NCI-H128 (cell line): ENCODE measurements at regions not wholly inside any gene's neighbourhood (a gene's known extent, or its start where the extent isn't known, plus 50 kb on each side); places are given as distances from the start of the nearest gene placed in this dataset.

Experiments used
- DNase-seq: peaks from one replicate; lab custom pipeline; 2025; ENCODE audit not compliant: unreplicated experiment; lab: John Stamatoyannopoulos, UW

- DNase-seq: no peak
Observed at GRCh38 chr20:52820641-52821292, 151.4 kb upstream of the TSHZ2 start.

GRCh38 chr20:52818491-52818890, 153.7 kb upstream of the TSHZ2 start:
- DNase-seq: no peak

GRCh38 chr20:52817981-52818380, 154.2 kb upstream of the TSHZ2 start:
- DNase-seq: no peak

GRCh38 chr20:52817511-52817910, 154.6 kb upstream of the TSHZ2 start:
- DNase-seq: no peak

GRCh38 chr20:52814371-52814770, 157.8 kb upstream of the TSHZ2 start:
- no peak for DNase-seq

GRCh38 chr20:52812231-52812847, 159.8 kb upstream of the TSHZ2 start:
- no peak for DNase-seq

GRCh38 chr20:52809003-52809402, 163.2 kb upstream of the TSHZ2 start:
- DNase-seq: no peak

- DNase-seq: no peak
Observed at GRCh38 chr20:52806918-52807317, 165.2 kb upstream of the TSHZ2 start.

- DNase-seq: no peak
Observed at GRCh38 chr20:52805843-52806242, 166.3 kb upstream of the TSHZ2 start.

- DNase-seq: no peak
Observed at GRCh38 chr20:52805296-52805571, 166.9 kb upstream of the TSHZ2 start.

GRCh38 chr20:52804497-52805295, 167.5 kb upstream of the TSHZ2 start:
- DNase-seq: no peak

- DNase-seq: no peak
Observed at GRCh38 chr20:52801628-52802006, 170.5 kb upstream of the TSHZ2 start.

GRCh38 chr20:52800734-52801627, 171.2 kb upstream of the TSHZ2 start:
- DNase-seq: no peak

GRCh38 chr20:52799130-52799529, 173.0 kb upstream of the TSHZ2 start:
- DNase-seq: no peak

GRCh38 chr20:52798124-52798523, 174.0 kb upstream of the TSHZ2 start:
- no peak for DNase-seq

GRCh38 chr20:52794853-52795252, 177.3 kb upstream of the TSHZ2 start:
- no peak for DNase-seq

- DNase-seq: no peak
Observed at GRCh38 chr20:52793339-52793963, 178.7 kb upstream of the TSHZ2 start.

- no peak for DNase-seq
Observed at GRCh38 chr20:52791091-52791490, 181.1 kb upstream of the TSHZ2 start.

GRCh38 chr20:52789716-52790115, 182.4 kb upstream of the TSHZ2 start:
- no peak for DNase-seq

GRCh38 chr20:52787962-52788361, 184.2 kb upstream of the TSHZ2 start:
- DNase-seq: no peak

- no peak for DNase-seq
Observed at GRCh38 chr20:52787216-52787615, 184.9 kb upstream of the TSHZ2 start.
